Skeletal muscle satellite cell (primary cell): ENCODE measurements at regions not wholly inside any gene's neighbourhood (a gene's known extent, or its start where the extent isn't known, plus 50 kb on each side); places are given as distances from the start of the nearest gene placed in this dataset.
"Not testable (repeated sequence)": the region's sequence is repeated elsewhere in the genome, so short reads cannot be mapped to it uniquely, and the experiment has no call there.

Experiments
- H3K27me3 ChIP-seq: 2 replicates; pipeline ENCODE4 v1.7.0; 2013; ENCODE audit warnings: low read length; ENCODE audit not compliant: control insufficient read depth, insufficient read depth
- H3K36me3 ChIP-seq: 2 replicates; pipeline ENCODE4 v1.7.0; 2013; ENCODE audit warnings: mild to moderate bottlenecking, control low read depth, low read length; ENCODE audit not compliant: insufficient read depth
- H3K4me1 ChIP-seq: 2 replicates; pipeline ENCODE4 v1.7.0; 2013; ENCODE audit warnings: low read length; ENCODE audit not compliant: control insufficient read depth, insufficient read depth
- H3K4me2 ChIP-seq: 2 replicates; pipeline ENCODE4 v1.7.0; 2013; ENCODE audit warnings: mild to moderate bottlenecking, low read length
- H3K4me3 ChIP-seq: 2 replicates; pipeline ENCODE4 v1.7.0; 2013; ENCODE audit warnings: low read length
- H3K9ac ChIP-seq: 2 replicates; pipeline ENCODE4 v1.7.0; 2013; ENCODE audit warnings: mild to moderate bottlenecking, low read depth, low read length, moderate library complexity
- H3K9me3 ChIP-seq: replicated peaks from 2 replicates; pipeline ENCODE4 v1.7.0; 2013; ENCODE audit warnings: mild to moderate bottlenecking, control low read depth, low read length

- Histone ChIP-seq H3K27me3 (no peaks in the 10 kb centered on the region), H3K9me3 (peaks cover 18% of the 10 kb centered on the region), H3K9ac (no peak overlapping the region), H3K36me3 (no peaks in the 10 kb centered on the region), H3K4me1 (no peaks in the 10 kb centered on the region), H3K4me3 (no peak overlapping the region), H3K4me2 (no peak overlapping the region)
These were observed 806.5 kb downstream of the IGSF11 start for GRCh38 chr3:118228151-118228550.

- no peak overlapping the region for H3K4me3 ChIP-seq
- H3K4me1 ChIP-seq: no peaks in the 10 kb centered on the region
- no peak overlapping the region for H3K4me2 ChIP-seq
- peaks cover 15% of the 10 kb centered on the region for H3K9me3 ChIP-seq
- H3K27me3 ChIP-seq: no peaks in the 10 kb centered on the region
- H3K9ac ChIP-seq: no peak overlapping the region
- no peaks in the 10 kb centered on the region for H3K36me3 ChIP-seq
These were observed 805.5 kb downstream of the IGSF11 start for GRCh38 chr3:118229196-118229595.

- Histone ChIP-seq H3K4me2 (no peak overlapping the region), H3K4me1 (no peaks in the 10 kb centered on the region), H3K36me3 (no peaks in the 10 kb centered on the region), H3K9ac (no peak overlapping the region), H3K27me3 (no peaks in the 10 kb centered on the region), H3K4me3 (no peak overlapping the region), H3K9me3 (peaks cover 12% of the 10 kb centered on the region)
These were observed 803.1 kb downstream of the IGSF11 start for GRCh38 chr3:118231578-118231977.

GRCh38 chr3:118239253-118239652, 795.4 kb downstream of the IGSF11 start:
- Histone ChIP-seq H3K9ac (no peak overlapping the region), H3K27me3 (no peaks in the 10 kb centered on the region), H3K4me1 (no peaks in the 10 kb centered on the region)

GRCh38 chr3:118244761-118245160, 789.9 kb downstream of the IGSF11 start:
- Histone ChIP-seq H3K4me1 (no peaks in the 10 kb centered on the region), H3K9me3 (no peaks in the 10 kb centered on the region), H3K4me2 (no peak overlapping the region), H3K9ac (no peak overlapping the region), H3K4me3 (no peak overlapping the region), H3K36me3 (no peaks in the 10 kb centered on the region), H3K27me3 (no peaks in the 10 kb centered on the region)

More at GRCh38 chr3:118239253-118239652, 795.4 kb downstream of the IGSF11 start:
- Histone ChIP-seq H3K4me2 (no peak overlapping the region), H3K9me3 (peaks cover 4% of the 10 kb centered on the region), H3K4me3 (no peak overlapping the region), H3K36me3 (no peaks in the 10 kb centered on the region)

GRCh38 chr3:118245312-118245711, 789.3 kb downstream of the IGSF11 start:
- Histone ChIP-seq H3K36me3 (no peaks in the 10 kb centered on the region), H3K4me1 (no peaks in the 10 kb centered on the region)

GRCh38 chr3:118258850-118259249, 775.8 kb downstream of the IGSF11 start:
- H3K9ac ChIP-seq, H3K4me2 ChIP-seq, H3K36me3 ChIP-seq, H3K9me3 ChIP-seq, H3K4me3 ChIP-seq, H3K4me1 ChIP-seq, H3K27me3 ChIP-seq: not testable (repeated sequence)

More at GRCh38 chr3:118245312-118245711, 789.3 kb downstream of the IGSF11 start:
- Histone ChIP-seq H3K9me3 (no peaks in the 10 kb centered on the region), H3K27me3 (no peaks in the 10 kb centered on the region), H3K4me3 (no peak overlapping the region), H3K4me2 (no peak overlapping the region), H3K9ac (no peak overlapping the region)

- Histone ChIP-seq H3K4me3 (no peak overlapping the region), H3K9ac (no peak overlapping the region)
These were observed 771.7 kb downstream of the IGSF11 start for GRCh38 chr3:118262800-118263402.

GRCh38 chr3:118267588-118267987, 767.1 kb downstream of the IGSF11 start:
- Histone ChIP-seq H3K4me2 (no peak overlapping the region), H3K4me3 (no peak overlapping the region), H3K27me3 (no peaks in the 10 kb centered on the region), H3K36me3 (no peaks in the 10 kb centered on the region), H3K9ac (no peak overlapping the region), H3K4me1 (no peaks in the 10 kb centered on the region), H3K9me3 (no peaks in the 10 kb centered on the region)

More at GRCh38 chr3:118262800-118263402, 771.7 kb downstream of the IGSF11 start:
- no peaks in the 10 kb centered on the region for H3K27me3 ChIP-seq
- H3K36me3 ChIP-seq: no peaks in the 10 kb centered on the region
- H3K9me3 ChIP-seq: no peaks in the 10 kb centered on the region
- H3K4me2 ChIP-seq: no peak overlapping the region
- no peaks in the 10 kb centered on the region for H3K4me1 ChIP-seq

- Histone ChIP-seq H3K9ac (no peak overlapping the region), H3K4me2 (no peak overlapping the region), H3K4me1 (no peaks in the 10 kb centered on the region)
These were observed 765.0 kb downstream of the IGSF11 start for GRCh38 chr3:118269537-118270125.

GRCh38 chr3:118272991-118273390, 761.7 kb downstream of the IGSF11 start:
- Histone ChIP-seq H3K4me3 (no peak overlapping the region), H3K9me3 (peaks cover 9% of the 10 kb centered on the region), H3K4me1 (no peaks in the 10 kb centered on the region), H3K27me3 (no peaks in the 10 kb centered on the region), H3K36me3 (no peaks in the 10 kb centered on the region), H3K9ac (no peak overlapping the region), H3K4me2 (no peak overlapping the region)

More at GRCh38 chr3:118269537-118270125, 765.0 kb downstream of the IGSF11 start:
- H3K9me3 ChIP-seq: no peaks in the 10 kb centered on the region
- no peaks in the 10 kb centered on the region for H3K27me3 ChIP-seq
- H3K4me3 ChIP-seq: no peak overlapping the region
- H3K36me3 ChIP-seq: no peaks in the 10 kb centered on the region

GRCh38 chr3:118277814-118278213, 756.8 kb downstream of the IGSF11 start:
- H3K9me3 ChIP-seq: peaks cover 12% of the 10 kb centered on the region
- no peaks in the 10 kb centered on the region for H3K36me3 ChIP-seq
- H3K4me1 ChIP-seq: no peaks in the 10 kb centered on the region
- H3K4me3 ChIP-seq: no peak overlapping the region
- H3K9ac ChIP-seq: no peak overlapping the region
- H3K4me2 ChIP-seq: no peak overlapping the region
- H3K27me3 ChIP-seq: no peaks in the 10 kb centered on the region
